CD8-positive, alpha-beta memory T cell (primary cell): ENCODE measurements at regions not wholly inside any gene's neighbourhood (a gene's known extent, or its start where the extent isn't known, plus 50 kb on each side); places are given as distances from the start of the nearest gene placed in this dataset.

Experiments used
- CTCF ChIA-PET: fragments of 350-600 bp; sonication (Branson Sonifier 250); formaldehyde crosslinking; loops from one replicate; lab custom pipeline; 2021; ENCODE audit warnings: antibody characterized with exemption; lab: Charles Lee
- POLR2A ChIA-PET: fragments of 350-600 bp; sonication (Branson Sonifier 250); formaldehyde crosslinking; loops from one replicate; lab custom pipeline; 2021; ENCODE audit warnings: antibody characterized with exemption; lab: Charles Lee
- DNase-seq, 5 donors: peaks; one replicate each; pipeline versions ENCODE4 v3.0.0 to v3.0.0-alpha.2; 2020 to 2022; ENCODE audit warnings: mixed read lengths in 1 of 5
- H3K27ac ChIP-seq: one replicate; pipeline ENCODE4 v1.7.0; 2013; ENCODE audit warnings: low read depth, mild to moderate bottlenecking, low read length, moderate library complexity
- H3K27me3 ChIP-seq: 2 replicates; pipeline ENCODE4 v1.7.0; 2013; ENCODE audit warnings: low read length, mild to moderate bottlenecking; ENCODE audit not compliant: insufficient read depth, poor library complexity, severe bottlenecking
- H3K36me3 ChIP-seq: 2 replicates; pipeline ENCODE4 v1.7.0; 2013; ENCODE audit warnings: mild to moderate bottlenecking, low read length, moderate library complexity; ENCODE audit not compliant: insufficient read depth
- H3K4me1 ChIP-seq: 2 replicates; pipeline ENCODE4 v1.7.0; 2013; ENCODE audit warnings: mild to moderate bottlenecking, low read length, moderate library complexity; ENCODE audit not compliant: insufficient read depth
- H3K4me3 ChIP-seq: 2 replicates; pipeline ENCODE4 v1.7.0; 2013; ENCODE audit warnings: mild to moderate bottlenecking, low read length
- H3K9me3 ChIP-seq: 2 replicates; pipeline ENCODE4 v1.7.0; 2013; ENCODE audit warnings: mild to moderate bottlenecking, low read length
- H3K27ac Mint-ChIP-seq, 8 donors: one replicate each; pipeline ENCODE4 v1.8.0; 2020 to 2021; ENCODE audit warnings: mixed read lengths in 8 of 8, mild to moderate bottlenecking in 6 of 8, inconsistent platforms in 3 of 8, moderate library complexity in 3 of 8
- H3K27me3 Mint-ChIP-seq, 2 donors: one replicate each; pipeline ENCODE4 v1.8.0; 2020 to 2021; ENCODE audit warnings: mixed read lengths in 2 of 2, mild to moderate bottlenecking in 1 of 2, moderate library complexity in 1 of 2
- H3K36me3 Mint-ChIP-seq, 3 donors: one replicate each; pipeline ENCODE4 v1.8.0; 2020 to 2021; ENCODE audit warnings: mixed read lengths in 3 of 3, inconsistent platforms in 1 of 3, mild to moderate bottlenecking in 1 of 3
- H3K4me1 Mint-ChIP-seq, 3 donors: one replicate each; pipeline ENCODE4 v1.8.0; 2020 to 2021; ENCODE audit warnings: mixed read lengths in 3 of 3, inconsistent platforms in 1 of 3, mild to moderate bottlenecking in 1 of 3
- H3K4me3 Mint-ChIP-seq, 7 donors: one replicate each; pipeline ENCODE4 v1.8.0; 2020 to 2021; ENCODE audit warnings: mixed read lengths in 7 of 7, mild to moderate bottlenecking in 6 of 7, moderate library complexity in 4 of 7, inconsistent platforms in 2 of 7
- H3K9me3 Mint-ChIP-seq, 5 donors: one replicate each; pipeline ENCODE4 v1.8.0; 2020 to 2022; ENCODE audit warnings: mixed read lengths in 5 of 5, mild to moderate bottlenecking in 3 of 5, moderate library complexity in 2 of 5, inconsistent platforms in 1 of 5

- H3K4me1 Mint-ChIP-seq = peaks cover 2 to 11% (median 4%) of the 10 kb centered on the region in 3 donors
- H3K27me3 ChIP-seq = no peaks in the 10 kb centered on the region
- peaks cover 0 to 2% of the 10 kb centered on the region in 2 donors for H3K27me3 Mint-ChIP-seq
- POLR2A ChIA-PET = no interaction called here
- H3K4me3 Mint-ChIP-seq = no peak overlapping the region
- H3K27ac ChIP-seq = no peak overlapping the region
- H3K27ac Mint-ChIP-seq = no peak overlapping the region
- DNase-seq = no peak
- H3K9me3 Mint-ChIP-seq = peaks cover 0 to 17% (median 0%) of the 10 kb centered on the region in 5 donors
- no peak overlapping the region for H3K4me3 ChIP-seq
- no peaks in the 10 kb centered on the region for H3K9me3 ChIP-seq
- CTCF ChIA-PET = interaction anchor here (0.6 kb wide), 1 partner anchor 66 kb away, joined by 3 read pairs; no protein-coding TSS in a partner anchor
- no peaks in the 10 kb centered on the region for H3K36me3 ChIP-seq
- H3K4me1 ChIP-seq = no peaks in the 10 kb centered on the region
- H3K36me3 Mint-ChIP-seq = peaks cover 0 to 6% (median 4%) of the 10 kb centered on the region in 3 donors
Observed at GRCh38 chr6:141548966-141549365, 583.8 kb upstream of the GJE1 start.

DNA sequence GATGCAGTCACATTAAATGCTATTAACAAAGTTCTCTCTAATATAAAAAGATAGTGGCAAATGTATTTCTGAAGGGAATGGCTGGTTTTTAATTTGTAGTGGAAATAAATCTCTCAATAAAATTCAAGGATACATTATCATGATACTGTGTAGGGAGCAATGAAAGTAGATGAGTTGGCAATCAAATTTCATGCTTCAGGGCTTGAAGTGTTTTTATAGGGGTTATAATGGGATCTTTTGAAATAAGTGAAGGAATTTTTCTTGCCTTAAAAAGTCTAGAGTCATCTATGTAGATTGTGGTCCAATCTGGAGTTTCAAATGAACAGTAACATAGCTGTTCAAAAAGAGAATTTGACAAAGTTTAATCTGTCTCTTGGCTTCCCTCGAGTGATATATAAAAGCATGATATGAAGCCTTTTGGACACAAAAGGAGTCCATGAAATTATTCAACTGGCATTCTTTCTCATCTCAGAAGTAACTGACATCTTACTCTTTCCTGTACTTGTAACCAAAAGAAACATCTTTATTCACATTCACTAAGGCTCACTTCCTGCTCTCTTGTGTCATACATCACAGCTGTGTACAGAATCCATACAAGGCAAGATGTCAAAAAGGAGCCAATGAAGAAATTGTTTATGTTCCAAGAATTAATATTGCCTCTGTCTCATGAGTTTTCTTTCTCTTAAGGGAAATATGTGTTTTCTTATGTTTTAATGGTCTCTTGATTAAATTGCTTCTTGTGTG, 591.0 kb upstream of the GJE1 start:
- H3K27me3 ChIP-seq = no peaks in the 10 kb centered on the region
- POLR2A ChIA-PET = no interaction called here
- CTCF ChIA-PET = no interaction called here
- H3K27me3 Mint-ChIP-seq = peaks cover 4 to 5% of the 10 kb centered on the region in 2 donors
- H3K36me3 ChIP-seq = no peaks in the 10 kb centered on the region
- no peak overlapping the region for H3K27ac Mint-ChIP-seq
- H3K4me3 Mint-ChIP-seq = no peak overlapping the region
- H3K27ac ChIP-seq = no peak overlapping the region
- peaks cover 3 to 7% (median 5%) of the 10 kb centered on the region in 3 donors for H3K4me1 Mint-ChIP-seq
- no peak overlapping the region for H3K4me3 ChIP-seq
- no peaks in the 10 kb centered on the region for H3K4me1 ChIP-seq
- no peak for DNase-seq
- no peaks in the 10 kb centered on the region for H3K9me3 Mint-ChIP-seq
- H3K9me3 ChIP-seq = no peaks in the 10 kb centered on the region
- H3K36me3 Mint-ChIP-seq = no peaks in the 10 kb centered on the region

DNA sequence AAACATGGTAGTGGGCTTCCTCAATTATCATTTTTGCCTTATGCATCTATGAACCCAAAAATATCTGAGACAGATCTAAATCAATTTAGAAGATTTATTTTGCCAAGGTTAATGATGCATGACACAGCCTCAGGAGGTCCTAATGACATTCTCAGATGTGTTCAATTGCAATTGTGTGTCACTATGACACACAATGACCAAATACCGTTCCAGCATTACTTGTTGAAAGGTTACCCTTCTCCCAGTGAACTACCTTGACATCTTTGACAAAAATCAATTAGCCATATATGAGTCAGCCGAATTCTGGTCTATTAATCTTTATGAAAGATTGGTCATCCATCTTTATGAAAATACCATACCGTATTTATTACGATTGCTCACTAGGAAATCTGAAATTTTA, 592.5 kb upstream of the GJE1 start:
- ChIA-PET CTCF (no interaction called here), POLR2A (no interaction called here)
- no peaks in the 10 kb centered on the region for H3K36me3 ChIP-seq
- Mint-ChIP-seq H3K4me1 (peaks cover 3 to 7% (median 5%) of the 10 kb centered on the region in 3 donors), H3K36me3 (no peaks in the 10 kb centered on the region), H3K4me3 (no peak overlapping the region), H3K27ac (no peak overlapping the region), H3K27me3 (peaks cover 2 to 5% of the 10 kb centered on the region in 2 donors), H3K9me3 (no peaks in the 10 kb centered on the region)
- no peaks in the 10 kb centered on the region for H3K27me3 ChIP-seq
- H3K4me3 ChIP-seq = no peak overlapping the region
- H3K9me3 ChIP-seq = no peaks in the 10 kb centered on the region
- no peak for DNase-seq
- no peak overlapping the region for H3K27ac ChIP-seq
- no peaks in the 10 kb centered on the region for H3K4me1 ChIP-seq

- no peaks in the 10 kb centered on the region for H3K27me3 ChIP-seq
- no peaks in the 10 kb centered on the region for H3K9me3 ChIP-seq
- Mint-ChIP-seq H3K36me3 (no peaks in the 10 kb centered on the region), H3K9me3 (no peaks in the 10 kb centered on the region), H3K4me1 (peaks cover 3 to 7% (median 5%) of the 10 kb centered on the region in 3 donors), H3K27ac (no peak overlapping the region), H3K27me3 (peaks cover 2 to 5% of the 10 kb centered on the region in 2 donors), H3K4me3 (no peak overlapping the region)
- ChIA-PET POLR2A (no interaction called here), CTCF (no interaction called here)
- H3K27ac ChIP-seq = no peak overlapping the region
- no peak overlapping the region for H3K4me3 ChIP-seq
- H3K4me1 ChIP-seq = no peaks in the 10 kb centered on the region
- no peak for DNase-seq
- no peaks in the 10 kb centered on the region for H3K36me3 ChIP-seq
Observed at GRCh38 chr6:141539617-141540016, 593.1 kb upstream of the GJE1 start.

- POLR2A ChIA-PET = no interaction called here
- Mint-ChIP-seq H3K4me1 (no peaks in the 10 kb centered on the region), H3K27ac (no peak overlapping the region), H3K4me3 (no peak overlapping the region), H3K36me3 (no peaks in the 10 kb centered on the region), H3K9me3 (no peaks in the 10 kb centered on the region), H3K27me3 (no peaks in the 10 kb centered on the region)
- Histone ChIP-seq H3K36me3 (no peaks in the 10 kb centered on the region), H3K4me3 (no peak overlapping the region), H3K27me3 (no peaks in the 10 kb centered on the region), H3K4me1 (no peaks in the 10 kb centered on the region), H3K9me3 (no peaks in the 10 kb centered on the region), H3K27ac (no peak overlapping the region)
- CTCF ChIA-PET = no interaction called here
- DNase-seq = no peak
Observed at GRCh38 chr6:141532211-141532610, 600.5 kb upstream of the GJE1 start.

DNA sequence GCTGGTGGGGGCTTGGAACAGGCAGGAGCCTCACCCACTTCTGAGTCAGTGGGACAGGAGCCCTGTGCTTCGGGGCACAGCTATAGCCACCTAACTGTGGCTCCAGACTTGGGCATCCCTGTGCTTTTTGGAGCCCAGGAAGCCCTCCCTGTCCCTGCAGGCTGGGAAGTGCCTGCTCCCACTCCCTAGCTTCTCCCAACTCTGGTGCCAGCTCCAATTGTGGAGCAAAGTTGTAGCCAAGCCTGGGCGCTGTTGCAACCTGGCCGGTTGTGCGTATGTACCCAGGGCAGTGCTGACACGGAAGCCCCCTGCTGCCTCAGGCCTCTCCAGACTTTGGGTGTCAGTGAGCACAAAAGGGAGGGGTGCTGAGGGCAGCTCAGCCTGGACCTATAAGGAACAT, 601.7 kb upstream of the GJE1 start:
- no peaks in the 10 kb centered on the region for H3K36me3 ChIP-seq
- Mint-ChIP-seq H3K36me3 (no peaks in the 10 kb centered on the region), H3K4me1 (no peaks in the 10 kb centered on the region)

GRCh38 chr6:141528596-141528995, 604.1 kb upstream of the GJE1 start:
- Mint-ChIP-seq H3K9me3 (no peaks in the 10 kb centered on the region), H3K27ac (no peak overlapping the region), H3K4me1 (no peaks in the 10 kb centered on the region), H3K27me3 (no peaks in the 10 kb centered on the region), H3K36me3 (no peaks in the 10 kb centered on the region), H3K4me3 (no peak overlapping the region)
- Histone ChIP-seq H3K27ac (no peak overlapping the region), H3K9me3 (no peaks in the 10 kb centered on the region), H3K36me3 (no peaks in the 10 kb centered on the region), H3K4me3 (no peak overlapping the region), H3K4me1 (no peaks in the 10 kb centered on the region), H3K27me3 (no peaks in the 10 kb centered on the region)
- CTCF ChIA-PET = no interaction called here
- DNase-seq = no peak
- POLR2A ChIA-PET = no interaction called here

More for the DNA sequence above, 601.7 kb upstream of the GJE1 start:
- Histone ChIP-seq H3K27me3 (no peaks in the 10 kb centered on the region), H3K9me3 (no peaks in the 10 kb centered on the region), H3K4me1 (no peaks in the 10 kb centered on the region), H3K4me3 (no peak overlapping the region), H3K27ac (no peak overlapping the region)
- Mint-ChIP-seq H3K4me3 (no peak overlapping the region), H3K27ac (no peak overlapping the region), H3K9me3 (no peaks in the 10 kb centered on the region), H3K27me3 (no peaks in the 10 kb centered on the region)
- POLR2A ChIA-PET = no interaction called here
- CTCF ChIA-PET = no interaction called here
- DNase-seq = no peak

DNA sequence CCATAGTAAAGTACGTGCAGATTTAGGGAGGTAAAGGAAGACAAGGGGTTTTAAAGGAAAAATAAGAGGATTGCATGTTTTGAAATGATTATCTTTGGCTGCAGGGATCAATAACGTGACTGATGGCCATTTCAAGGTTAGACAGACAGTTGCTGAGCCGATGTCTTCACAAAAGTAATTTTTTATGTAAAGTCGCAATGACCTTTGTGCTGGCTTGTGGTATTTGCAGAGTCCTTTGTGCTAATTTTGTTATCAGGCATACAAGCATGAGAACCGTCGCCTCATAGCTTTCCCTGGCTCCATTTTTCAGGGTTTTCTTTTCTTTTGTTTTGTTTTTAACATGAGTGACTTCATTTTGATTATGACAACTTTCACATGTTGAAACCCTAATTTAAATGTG, 605.7 kb upstream of the GJE1 start:
- Mint-ChIP-seq H3K4me1 (no peaks in the 10 kb centered on the region), H3K36me3 (no peaks in the 10 kb centered on the region), H3K4me3 (no peak overlapping the region), H3K9me3 (no peaks in the 10 kb centered on the region), H3K27ac (no peak overlapping the region), H3K27me3 (no peaks in the 10 kb centered on the region)
- Histone ChIP-seq H3K4me3 (no peak overlapping the region), H3K36me3 (no peaks in the 10 kb centered on the region), H3K4me1 (no peaks in the 10 kb centered on the region), H3K9me3 (no peaks in the 10 kb centered on the region), H3K27ac (no peak overlapping the region), H3K27me3 (no peaks in the 10 kb centered on the region)
- CTCF ChIA-PET = no interaction called here
- POLR2A ChIA-PET = no interaction called here
- DNase-seq = no peak
